NCI-H146 (cell line): ENCODE measurements at regions not wholly inside any gene's neighbourhood (a gene's known extent, or its start where the extent isn't known, plus 50 kb on each side); places are given as distances from the start of the nearest gene placed in this dataset.

ENCODE experiments used
- DNase-seq: peaks from one replicate; lab custom pipeline; 2025; lab: John Stamatoyannopoulos, UW

- DNase-seq, result no peak
These were observed 53.7 kb upstream of the FAM3C start for GRCh38 chr7:121449735-121450240.

- no peak for DNase-seq
These were observed 53.2 kb upstream of the FAM3C start for GRCh38 chr7:121449329-121449728.

- no peak for DNase-seq
These were observed 52.3 kb upstream of the FAM3C start for GRCh38 chr7:121448429-121448828.

- DNase-seq, result peak; percentile 2
These were observed 51.8 kb upstream of the FAM3C start for GRCh38 chr7:121447911-121448300.

- no peak for DNase-seq
These were observed 51.3 kb upstream of the FAM3C start for GRCh38 chr7:121447243-121447910.

- DNase-seq, result no peak
These were observed 50.4 kb upstream of the FAM3C start for GRCh38 chr7:121446526-121446925.
